Aorta (tissue), 5 donors: ENCODE measurements at regions not wholly inside any gene's neighbourhood (a gene's known extent, or its start where the extent isn't known, plus 50 kb on each side); places are given as distances from the start of the nearest gene placed in this dataset.

ENCODE experiments used
- ATAC-seq: fragments of 200-7000 bp; cut with Tn5 transposase; one replicate; pipeline ENCODE4 v1.9.1; 2022; ENCODE audit warnings: moderate library complexity; ENCODE audit not compliant: low FRiP score
- DNase-seq, 2 donors: peaks; one replicate each; pipeline ENCODE4 v3.0.0-alpha.2; 2020
- H3K27ac ChIP-seq, 2 donors: one replicate each; pipeline ENCODE4 v1.5.1; 2013; ENCODE audit warnings: low read length in 2 of 2, mild to moderate bottlenecking in 2 of 2, moderate library complexity in 2 of 2, control low read depth in 1 of 2, inconsistent platforms in 1 of 2, low read depth in 1 of 2
- H3K27me3 ChIP-seq, 2 donors: one replicate each; pipeline ENCODE4 v1.6.1; 2013; ENCODE audit warnings: control low read depth in 1 of 2, low read length in 1 of 2, mild to moderate bottlenecking in 1 of 2, moderate library complexity in 1 of 2; ENCODE audit not compliant: insufficient read depth in 2 of 2, control insufficient read depth in 1 of 2
- H3K36me3 ChIP-seq, 2 donors: one replicate each; pipeline ENCODE4 v1.6.1; 2013; ENCODE audit warnings: control low read depth in 1 of 2, low read length in 1 of 2, mild to moderate bottlenecking in 1 of 2; ENCODE audit not compliant: insufficient read depth in 2 of 2, control insufficient read depth in 1 of 2
- H3K4me1 ChIP-seq, 2 donors: one replicate each; pipeline ENCODE4 v1.6.1; 2013; ENCODE audit warnings: low read length in 2 of 2, control low read depth in 1 of 2, mild to moderate bottlenecking in 1 of 2, moderate library complexity in 1 of 2; ENCODE audit not compliant: insufficient read depth in 2 of 2, control insufficient read depth in 1 of 2
- H3K4me3 ChIP-seq, 2 donors: one replicate each; pipeline ENCODE4 v1.5.1; 2013; ENCODE audit warnings: low read length in 2 of 2, control low read depth in 1 of 2, mild to moderate bottlenecking in 1 of 2
- H3K9me3 ChIP-seq: one replicate; pipeline ENCODE4 v1.6.1; 2013; ENCODE audit warnings: mild to moderate bottlenecking, low read length; ENCODE audit not compliant: control insufficient read depth
- whole genome bisulfite sequencing, 2 donors: extraction: QIAGEN DNeasy Blood & Tissue Kit; methylation state at CpG; one replicate each; pipeline ENCODE4 v1.1.7; 2013; 5-methylcytosine and 5-hydroxymethylcytosine counted together
- intact Hi-C, 2 donors: fragments of 100-400 bp; cut with DNase I; formaldehyde crosslinking; loops; one replicate each; pipeline versions ENCODE4 v1.14.2 to v1.15.0; 2022
- donor health status: healthy with polysubstance abuse.
- donor health status: Bipolar disorder and iron deficiency.
- donor health status: DM: no; HTN: no; CAD: no.
- donor health status: DM: no; HTN: no; CAD: no.
- donor health status: DM: yes; HTN: yes; CAD: no.

DNA sequence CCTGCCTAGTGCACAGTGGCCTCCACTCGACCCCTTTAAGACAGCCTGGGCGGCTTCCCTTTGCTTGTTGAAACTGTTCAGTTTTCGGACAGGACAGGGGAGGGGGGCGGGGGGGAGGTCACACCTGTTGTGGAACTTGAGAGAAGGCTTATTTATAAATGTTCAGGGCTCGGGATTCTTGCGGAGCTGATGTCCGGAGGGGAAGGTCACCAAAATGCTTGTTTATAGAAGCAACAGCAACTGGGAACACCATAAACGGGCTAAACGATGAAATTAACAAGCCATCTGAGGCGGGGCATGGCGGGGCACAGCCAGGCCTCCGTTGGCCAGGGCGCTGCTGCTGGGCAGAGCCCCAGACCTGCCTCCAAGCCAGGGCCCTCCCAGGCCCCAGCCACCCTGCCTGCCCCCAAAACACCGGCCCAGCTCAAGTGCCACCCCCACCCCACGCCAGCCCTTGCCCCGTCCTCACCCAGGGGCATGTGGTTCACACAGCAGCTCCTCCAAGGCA is 59.8 kb upstream of the CASZ1 start:
- no peaks in the 10 kb centered on the region for H3K36me3 ChIP-seq
- H3K27me3 ChIP-seq, result no peaks in the 10 kb centered on the region
- no peak overlapping the region for H3K4me3 ChIP-seq
- no peaks in the 10 kb centered on the region for H3K9me3 ChIP-seq
- no peak overlapping the region for H3K27ac ChIP-seq
- 82 to 85% methylated on average over 16 of the region's 16 CpGs for WGBS, 2 donors
- no peak for DNase-seq
- intact Hi-C loops, result no loop called here
- H3K4me1 ChIP-seq, result no peaks in the 10 kb centered on the region
- no peak for ATAC-seq

- ATAC-seq (no peak), DNase-seq (no peak)
- 87 to 89% methylated on average over 27 of the region's 27 CpGs for WGBS, 2 donors
- Histone ChIP-seq H3K4me3 (no peak overlapping the region), H3K9me3 (no peaks in the 10 kb centered on the region), H3K36me3 (no peaks in the 10 kb centered on the region), H3K4me1 (no peaks in the 10 kb centered on the region), H3K27me3 (no peaks in the 10 kb centered on the region), H3K27ac (no peak overlapping the region)
- intact Hi-C loops, result no loop called here
These were observed 60.6 kb upstream of the CASZ1 start for GRCh38 chr1:10856863-10857598.

GRCh38 chr1:10857687-10858086 is 61.2 kb upstream of the CASZ1 start:
- 69 to 70% methylated on average over 11 of the region's 11 CpGs for WGBS, 2 donors
- Histone ChIP-seq H3K27ac (no peak overlapping the region), H3K9me3 (no peaks in the 10 kb centered on the region), H3K4me1 (no peaks in the 10 kb centered on the region), H3K27me3 (no peaks in the 10 kb centered on the region), H3K36me3 (no peaks in the 10 kb centered on the region), H3K4me3 (no peak overlapping the region)
- DNase-seq (no peak), ATAC-seq (no peak)
- intact Hi-C loops, result no loop called here

DNA sequence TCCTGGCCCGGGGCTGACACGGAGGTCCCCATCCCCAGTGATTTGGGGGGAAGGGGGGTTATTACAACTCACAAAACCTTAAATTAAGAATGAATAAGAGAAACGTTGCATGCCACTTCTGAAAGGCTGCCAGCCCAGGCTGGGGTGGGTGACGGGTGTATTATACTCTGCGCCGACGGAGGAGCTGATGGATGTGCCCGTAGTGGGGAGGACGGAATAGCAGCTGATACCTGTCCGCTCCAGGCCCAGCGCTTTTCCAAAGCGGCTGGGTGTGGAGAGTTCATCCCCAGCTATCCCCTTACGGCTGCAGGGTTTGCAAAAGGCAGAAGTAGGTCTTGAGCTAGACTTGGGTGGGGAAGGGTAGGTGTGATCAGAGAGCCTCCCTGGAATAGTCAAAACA is 63.8 kb upstream of the CASZ1 start:
- no peak overlapping the region for H3K4me3 ChIP-seq
- ATAC-seq, result no peak

DNA sequence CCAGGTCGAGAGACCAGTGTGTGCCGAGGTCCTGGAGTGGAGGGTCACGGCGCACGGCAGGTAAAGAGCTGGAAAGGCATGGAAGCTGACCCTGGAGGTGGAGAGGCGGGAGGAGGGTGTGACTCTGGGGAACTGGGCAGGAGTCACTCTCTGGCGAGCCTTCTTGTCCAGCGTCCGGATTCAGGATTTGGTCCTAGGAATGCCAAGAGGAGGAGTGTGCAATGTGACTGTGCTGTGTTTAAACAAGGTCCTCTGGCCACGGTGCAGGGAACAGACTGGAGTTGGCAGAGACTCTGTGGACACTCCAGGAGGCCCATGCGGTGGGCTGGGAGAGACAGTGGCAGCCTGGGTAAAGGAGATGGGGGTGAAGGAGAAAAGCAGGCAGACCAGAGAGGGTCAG is 64.2 kb upstream of the CASZ1 start:
- H3K27me3 ChIP-seq, result no peaks in the 10 kb centered on the region
- 26 to 29% methylated on average over 11 of the region's 11 CpGs for WGBS, 2 donors
- no peaks in the 10 kb centered on the region for H3K4me1 ChIP-seq
- H3K27ac ChIP-seq, result no peak overlapping the region
- H3K36me3 ChIP-seq, result no peaks in the 10 kb centered on the region
- no peak for ATAC-seq
- no peak overlapping the region for H3K4me3 ChIP-seq
- no peaks in the 10 kb centered on the region for H3K9me3 ChIP-seq
- no peak for DNase-seq
- intact Hi-C loops, result no loop called here

More for the DNA sequence above, 63.8 kb upstream of the CASZ1 start:
- no peaks in the 10 kb centered on the region for H3K4me1 ChIP-seq
- H3K36me3 ChIP-seq, result no peaks in the 10 kb centered on the region
- DNase-seq, result no peak
- intact Hi-C loops, result no loop called here
- H3K27me3 ChIP-seq, result no peaks in the 10 kb centered on the region
- no peaks in the 10 kb centered on the region for H3K9me3 ChIP-seq
- H3K27ac ChIP-seq, result no peak overlapping the region
- WGBS, 2 donors, result 62 to 76% methylated on average over 13 of the region's 13 CpGs

- Histone ChIP-seq H3K9me3 (no peaks in the 10 kb centered on the region), H3K36me3 (no peaks in the 10 kb centered on the region), H3K4me3 (no peak overlapping the region), H3K4me1 (no peaks in the 10 kb centered on the region), H3K27me3 (no peaks in the 10 kb centered on the region), H3K27ac (no peak overlapping the region)
- DNase-seq, result peak; percentile 29 to 66
- WGBS, 2 donors, result 92 to 93% methylated on average over 5 of the region's 5 CpGs
- ATAC-seq, result no peak
- intact Hi-C loops, result no loop called here
These were observed 65.4 kb upstream of the CASZ1 start for GRCh38 chr1:10861822-10862221.

DNA sequence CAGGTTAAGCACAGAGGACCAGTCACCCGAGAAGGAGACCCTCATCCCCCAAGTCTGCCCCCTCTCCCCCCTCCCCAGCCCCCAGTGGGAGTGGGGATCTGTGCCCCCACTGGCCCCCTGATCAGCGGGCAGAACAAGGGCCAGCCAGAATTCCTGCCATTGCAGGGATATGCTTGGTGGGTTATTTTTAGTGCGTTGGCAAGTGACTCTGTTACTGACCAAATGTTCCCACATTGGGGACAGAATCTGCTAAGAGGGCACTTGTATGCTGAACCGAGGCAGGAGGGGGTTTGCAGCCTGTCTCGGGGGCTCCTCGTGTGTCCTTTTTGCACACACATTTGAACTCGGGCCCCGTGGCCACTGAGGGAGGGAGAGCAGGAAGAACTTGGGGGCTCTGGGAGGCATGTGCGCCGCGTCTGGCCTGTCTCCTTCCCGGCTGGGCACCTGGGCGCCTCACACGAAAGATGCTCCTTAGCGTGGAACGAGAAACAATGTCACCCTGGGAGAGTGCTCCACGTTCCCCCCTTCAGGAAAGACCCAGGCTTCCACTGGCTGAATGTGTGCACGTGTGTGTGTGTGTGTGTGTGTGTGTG is 66.4 kb upstream of the CASZ1 start:
- Histone ChIP-seq H3K27me3 (no peaks in the 10 kb centered on the region), H3K4me3 (no peak overlapping the region), H3K36me3 (no peaks in the 10 kb centered on the region), H3K27ac (no peak overlapping the region), H3K4me1 (no peaks in the 10 kb centered on the region), H3K9me3 (no peaks in the 10 kb centered on the region)
- intact Hi-C loops, result no loop called here
- 40 to 41% methylated on average over 17 to 18 of the region's 18 CpGs for WGBS, 2 donors
- ATAC-seq, result no peak
- peak; percentile 27 to 56 for DNase-seq

DNA sequence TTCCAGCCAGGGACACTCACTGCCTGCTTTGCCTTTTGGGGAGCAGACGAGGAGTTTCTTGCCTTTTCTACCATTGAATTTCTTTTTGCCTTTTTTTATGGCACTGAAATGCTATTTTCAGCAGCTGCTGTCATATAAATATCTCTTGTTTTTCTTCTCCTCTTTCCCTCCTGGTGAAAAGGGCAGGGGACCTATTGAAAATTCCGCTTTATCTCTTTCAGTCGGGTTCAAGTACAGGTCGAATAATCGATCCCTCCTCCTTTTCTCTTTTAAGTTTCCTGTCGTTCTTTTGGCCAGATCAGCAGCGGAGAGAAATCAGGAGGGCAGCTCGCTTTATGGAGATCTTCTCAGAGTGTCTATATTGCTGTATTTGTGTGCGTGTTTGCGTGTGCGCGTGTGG is 67.4 kb upstream of the CASZ1 start:
- peak in 1 of 2 donors; percentile 1 for DNase-seq
- H3K27me3 ChIP-seq, result no peaks in the 10 kb centered on the region
- no peaks in the 10 kb centered on the region for H3K9me3 ChIP-seq
- intact Hi-C loops, result no loop called here
- WGBS, 2 donors, result 52 to 61% methylated on average over 12 of the region's 12 CpGs
- no peak for ATAC-seq
- H3K36me3 ChIP-seq, result no peaks in the 10 kb centered on the region
- no peaks in the 10 kb centered on the region for H3K4me1 ChIP-seq
- no peak overlapping the region for H3K27ac ChIP-seq
- H3K4me3 ChIP-seq, result no peak overlapping the region

DNA sequence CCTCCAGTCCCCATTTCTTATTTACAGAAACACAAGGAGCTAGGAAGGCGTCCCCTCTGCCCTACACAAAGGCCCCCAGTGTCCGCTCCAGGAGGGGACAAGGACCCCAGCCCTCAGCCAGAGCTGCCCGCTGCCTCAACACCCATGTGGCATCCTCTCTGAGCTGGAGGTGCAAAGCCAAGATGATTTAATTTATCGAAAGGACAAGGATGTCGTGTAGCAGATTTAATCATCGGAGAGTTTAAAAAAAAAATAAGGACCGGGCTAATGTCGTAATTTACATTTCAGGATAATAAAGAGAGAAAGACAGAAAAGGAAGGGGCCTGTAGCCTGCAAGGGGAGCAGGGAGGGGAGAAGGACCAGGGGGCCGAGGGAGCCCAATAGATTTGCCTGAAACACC is 68.3 kb upstream of the CASZ1 start:
- Histone ChIP-seq H3K4me1 (no peaks in the 10 kb centered on the region), H3K27ac (no peak overlapping the region), H3K36me3 (no peaks in the 10 kb centered on the region), H3K9me3 (no peaks in the 10 kb centered on the region), H3K4me3 (no peak overlapping the region), H3K27me3 (no peaks in the 10 kb centered on the region)
- no peak for ATAC-seq
- DNase-seq, result peak; percentile 9 to 23
- intact Hi-C loops, result loop anchor here in 1 of 2 donors (5.0 kb wide), 1 partner anchor 357 kb away; no protein-coding TSS in a partner anchor
- WGBS, 2 donors, result 94 to 97% methylated on average over 9 of the region's 9 CpGs
